ENCODE measurements at regions not wholly inside any gene's neighbourhood (a gene's known extent, or its start where the extent isn't known, plus 50 kb on each side); places are given as distances from the start of the nearest gene placed in this dataset.

DNA sequence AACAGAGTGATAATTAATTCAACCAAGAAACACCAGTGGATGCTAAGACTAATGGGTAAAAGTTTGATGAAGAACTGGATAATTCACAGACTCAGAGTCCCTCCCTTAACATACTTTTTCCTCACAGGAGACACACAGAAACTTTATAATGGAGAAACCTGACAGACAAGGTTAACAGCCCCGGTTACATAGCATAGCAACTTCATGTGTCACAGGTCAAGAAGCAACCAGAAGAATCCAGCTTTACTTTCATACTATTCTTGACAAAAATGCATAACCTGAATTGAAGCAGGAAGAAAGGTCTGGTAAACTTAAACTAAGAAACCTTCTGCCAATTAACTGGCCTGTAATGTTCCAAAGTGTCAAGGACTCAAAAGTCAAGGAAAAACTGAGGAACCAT is 375.9 kb downstream of the RNF144B start:
- TF ChIP-seq POLR2A (IDR thresholded peaks at IDR 0.05; ENCODE audit: low read depth): no peak
- TF ChIP-seq, protein P1, sequence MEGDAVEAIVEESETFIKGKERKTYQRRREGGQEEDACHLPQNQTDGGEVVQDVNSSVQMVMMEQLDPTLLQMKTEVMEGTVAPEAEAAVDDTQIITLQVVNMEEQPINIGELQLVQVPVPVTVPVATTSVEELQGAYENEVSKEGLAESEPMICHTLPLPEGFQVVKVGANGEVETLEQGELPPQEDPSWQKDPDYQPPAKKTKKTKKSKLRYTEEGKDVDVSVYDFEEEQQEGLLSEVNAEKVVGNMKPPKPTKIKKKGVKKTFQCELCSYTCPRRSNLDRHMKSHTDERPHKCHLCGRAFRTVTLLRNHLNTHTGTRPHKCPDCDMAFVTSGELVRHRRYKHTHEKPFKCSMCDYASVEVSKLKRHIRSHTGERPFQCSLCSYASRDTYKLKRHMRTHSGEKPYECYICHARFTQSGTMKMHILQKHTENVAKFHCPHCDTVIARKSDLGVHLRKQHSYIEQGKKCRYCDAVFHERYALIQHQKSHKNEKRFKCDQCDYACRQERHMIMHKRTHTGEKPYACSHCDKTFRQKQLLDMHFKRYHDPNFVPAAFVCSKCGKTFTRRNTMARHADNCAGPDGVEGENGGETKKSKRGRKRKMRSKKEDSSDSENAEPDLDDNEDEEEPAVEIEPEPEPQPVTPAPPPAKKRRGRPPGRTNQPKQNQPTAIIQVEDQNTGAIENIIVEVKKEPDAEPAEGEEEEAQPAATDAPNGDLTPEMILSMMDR (IDR thresholded peaks at IDR 0.05): no peak

All from esophagus muscularis mucosa (tissue), 3 donors.